ENCODE measurements at regions not wholly inside any gene's neighbourhood (a gene's known extent, or its start where the extent isn't known, plus 50 kb on each side); places are given as distances from the start of the nearest gene placed in this dataset.

DNA sequence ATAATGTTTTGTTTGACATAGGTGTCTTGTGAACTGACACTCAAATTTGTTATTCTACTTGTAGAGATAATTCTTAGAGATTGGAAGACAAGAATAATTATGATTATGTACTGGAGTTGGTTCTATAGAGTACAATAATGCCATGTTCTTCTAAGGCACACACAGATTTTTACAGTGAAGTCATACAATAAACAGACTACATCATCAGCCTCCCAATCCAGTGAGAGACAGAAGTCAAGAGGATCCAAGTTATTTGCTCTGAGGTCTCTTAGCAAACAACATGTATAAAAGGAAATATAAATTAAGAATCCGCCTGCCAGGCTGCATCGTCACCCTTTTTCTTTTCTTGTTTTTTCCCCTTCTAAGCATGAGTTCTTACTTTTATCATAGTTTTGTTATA, 613.5 kb upstream of the SETBP1 start:
- intact Hi-C loops (cut with micrococcal nuclease), result no loop called here
- H3K27ac ChIP-seq (ENCODE audit: low read length), result no peak overlapping the region
- peaks cover 2% of the 10 kb centered on the region for H3K27me3 ChIP-seq (ENCODE audit: control insufficient read depth, insufficient read depth, low read length)
- no peak overlapping the region for H3K4me3 ChIP-seq (ENCODE audit: low read length)
- Mint-ChIP-seq H3K36me3 (no peaks in the 10 kb centered on the region), H3K27me3 (ENCODE audit: low read depth in 2 of 2) (peaks cover 3 to 16% of the 10 kb centered on the region in 2 donors), H3K9me3 (no peaks in the 10 kb centered on the region), H3K27ac (no peak overlapping the region), H3K4me1 (no peaks in the 10 kb centered on the region), H3K4me3 (no peak overlapping the region)
- TF ChIP-seq, protein P1, sequence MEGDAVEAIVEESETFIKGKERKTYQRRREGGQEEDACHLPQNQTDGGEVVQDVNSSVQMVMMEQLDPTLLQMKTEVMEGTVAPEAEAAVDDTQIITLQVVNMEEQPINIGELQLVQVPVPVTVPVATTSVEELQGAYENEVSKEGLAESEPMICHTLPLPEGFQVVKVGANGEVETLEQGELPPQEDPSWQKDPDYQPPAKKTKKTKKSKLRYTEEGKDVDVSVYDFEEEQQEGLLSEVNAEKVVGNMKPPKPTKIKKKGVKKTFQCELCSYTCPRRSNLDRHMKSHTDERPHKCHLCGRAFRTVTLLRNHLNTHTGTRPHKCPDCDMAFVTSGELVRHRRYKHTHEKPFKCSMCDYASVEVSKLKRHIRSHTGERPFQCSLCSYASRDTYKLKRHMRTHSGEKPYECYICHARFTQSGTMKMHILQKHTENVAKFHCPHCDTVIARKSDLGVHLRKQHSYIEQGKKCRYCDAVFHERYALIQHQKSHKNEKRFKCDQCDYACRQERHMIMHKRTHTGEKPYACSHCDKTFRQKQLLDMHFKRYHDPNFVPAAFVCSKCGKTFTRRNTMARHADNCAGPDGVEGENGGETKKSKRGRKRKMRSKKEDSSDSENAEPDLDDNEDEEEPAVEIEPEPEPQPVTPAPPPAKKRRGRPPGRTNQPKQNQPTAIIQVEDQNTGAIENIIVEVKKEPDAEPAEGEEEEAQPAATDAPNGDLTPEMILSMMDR (IDR thresholded peaks at IDR 0.05), result no peak
- H3K36me3 ChIP-seq (ENCODE audit: control insufficient read depth, insufficient read depth, low read length), result no peaks in the 10 kb centered on the region
- no peaks in the 10 kb centered on the region for H3K9me3 ChIP-seq (ENCODE audit: control insufficient read depth, insufficient read depth, low read length)
- 100% methylated on average over 2 of the region's 2 CpGs for WGBS (ENCODE audit: insufficient coverage)
- H3K4me1 ChIP-seq (ENCODE audit: control insufficient read depth, insufficient read depth, low read length), result no peaks in the 10 kb centered on the region
- ATAC-seq, result no peak
- DNase-seq, result no peak

DNA sequence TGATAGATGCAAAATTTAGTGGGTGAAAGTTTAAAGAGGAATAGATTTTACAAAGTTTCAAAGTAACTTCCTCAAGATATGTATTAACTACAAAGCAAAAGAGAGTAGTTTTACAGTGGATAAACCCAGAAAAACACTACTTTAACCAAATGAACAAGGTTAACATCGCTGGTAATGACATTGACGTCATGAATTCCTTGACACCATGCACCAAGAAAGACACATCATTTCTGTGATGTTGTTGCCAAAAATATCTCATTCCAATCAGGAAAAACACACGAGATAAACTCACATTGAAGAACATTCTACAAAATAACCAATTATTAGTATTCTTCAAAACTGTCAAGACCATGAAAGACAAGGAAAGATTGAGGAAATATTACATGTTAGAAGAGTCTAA, 605.6 kb upstream of the SETBP1 start:
- no peak overlapping the region for H3K4me3 ChIP-seq (ENCODE audit: low read length)
- Mint-ChIP-seq H3K4me1 (no peaks in the 10 kb centered on the region), H3K4me3 (no peak overlapping the region), H3K36me3 (no peaks in the 10 kb centered on the region), H3K9me3 (no peaks in the 10 kb centered on the region), H3K27ac (no peak overlapping the region), H3K27me3 (ENCODE audit: low read depth in 2 of 2) (no peaks in the 10 kb centered on the region)
- H3K9me3 ChIP-seq (ENCODE audit: control insufficient read depth, insufficient read depth, low read length), result no peaks in the 10 kb centered on the region
- no peaks in the 10 kb centered on the region for H3K4me1 ChIP-seq (ENCODE audit: control insufficient read depth, insufficient read depth, low read length)
- H3K27ac ChIP-seq (ENCODE audit: low read length), result no peak overlapping the region
- H3K27me3 ChIP-seq (ENCODE audit: control insufficient read depth, insufficient read depth, low read length), result peaks cover 6% of the 10 kb centered on the region
- no peaks in the 10 kb centered on the region for H3K36me3 ChIP-seq (ENCODE audit: control insufficient read depth, insufficient read depth, low read length)
- TF ChIP-seq, protein P1 (IDR thresholded peaks at IDR 0.05), result no peak
- DNase-seq (no peak), ATAC-seq (no peak)
- 83% methylated on average over 2 of the region's 3 CpGs for WGBS (ENCODE audit: insufficient coverage)
- intact Hi-C loops (cut with micrococcal nuclease), result no loop called here

DNA sequence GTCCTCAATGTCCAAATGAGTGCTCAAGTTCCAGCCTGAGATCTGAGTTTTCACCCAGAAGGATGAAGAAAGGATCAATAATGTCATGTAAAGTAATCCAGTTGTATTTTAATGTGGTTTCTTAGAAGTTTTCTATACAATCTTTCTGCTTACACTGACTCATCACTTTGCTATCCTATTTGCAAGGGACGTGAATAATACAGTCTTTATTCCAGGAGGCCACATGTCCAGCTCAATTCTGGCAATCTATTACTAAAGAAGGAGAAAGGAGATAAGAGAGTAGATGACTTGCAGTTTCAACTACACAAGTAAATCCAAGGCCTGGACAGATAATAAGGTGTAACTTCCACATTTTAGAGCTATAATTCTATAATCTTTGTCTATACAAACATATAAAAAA, 601.1 kb upstream of the SETBP1 start:
- no peak overlapping the region for H3K4me3 ChIP-seq (ENCODE audit: low read length)
- intact Hi-C loops (cut with micrococcal nuclease), result no loop called here

DNA sequence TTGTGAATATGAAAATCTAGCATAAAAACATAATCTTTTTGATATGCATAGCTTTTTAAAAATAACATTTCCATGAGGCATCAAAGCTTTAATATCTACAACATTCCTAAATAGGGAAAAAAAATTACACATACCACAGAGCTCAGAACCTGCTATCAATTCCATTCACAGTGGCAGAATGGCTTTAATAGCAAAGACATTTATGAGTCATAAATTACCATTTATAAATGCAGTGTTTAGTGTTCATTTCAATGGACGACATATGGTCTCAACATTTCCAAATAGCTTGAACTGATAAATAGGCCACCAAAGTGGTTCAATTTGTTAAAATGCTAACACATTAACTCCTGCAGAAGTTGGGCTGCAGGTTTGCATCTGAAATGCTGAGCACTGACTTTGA, 600.6 kb upstream of the SETBP1 start:
- intact Hi-C loops (cut with micrococcal nuclease), result no loop called here
- no peaks in the 10 kb centered on the region for H3K4me1 Mint-ChIP-seq
- Histone ChIP-seq H3K27ac (ENCODE audit: low read length) (no peak overlapping the region), H3K4me3 (ENCODE audit: low read length) (no peak overlapping the region), H3K36me3 (ENCODE audit: control insufficient read depth, insufficient read depth, low read length) (no peaks in the 10 kb centered on the region), H3K9me3 (ENCODE audit: control insufficient read depth, insufficient read depth, low read length) (no peaks in the 10 kb centered on the region), H3K27me3 (ENCODE audit: control insufficient read depth, insufficient read depth, low read length) (peaks cover 3% of the 10 kb centered on the region), H3K4me1 (ENCODE audit: control insufficient read depth, insufficient read depth, low read length) (no peaks in the 10 kb centered on the region)
- no peak overlapping the region for H3K4me3 Mint-ChIP-seq
- 78% methylated on average over 1 of the region's 1 CpG for WGBS (ENCODE audit: insufficient coverage)
- TF ChIP-seq, protein P1 (IDR thresholded peaks at IDR 0.05), result no peak
- DNase-seq, result no peak
- peaks cover 4 to 9% of the 10 kb centered on the region in 2 donors for H3K27me3 Mint-ChIP-seq (ENCODE audit: low read depth in 2 of 2)
- no peak for ATAC-seq
- H3K27ac Mint-ChIP-seq, result no peak overlapping the region
- H3K9me3 Mint-ChIP-seq, result no peaks in the 10 kb centered on the region
- no peaks in the 10 kb centered on the region for H3K36me3 Mint-ChIP-seq

More for the DNA sequence above, 601.1 kb upstream of the SETBP1 start:
- H3K4me1 Mint-ChIP-seq, result no peaks in the 10 kb centered on the region
- Histone ChIP-seq H3K27me3 (ENCODE audit: control insufficient read depth, insufficient read depth, low read length) (peaks cover 3% of the 10 kb centered on the region), H3K9me3 (ENCODE audit: control insufficient read depth, insufficient read depth, low read length) (no peaks in the 10 kb centered on the region), H3K27ac (ENCODE audit: low read length) (no peak overlapping the region), H3K4me1 (ENCODE audit: control insufficient read depth, insufficient read depth, low read length) (no peaks in the 10 kb centered on the region), H3K36me3 (ENCODE audit: control insufficient read depth, insufficient read depth, low read length) (no peaks in the 10 kb centered on the region)
- TF ChIP-seq, protein P1 (IDR thresholded peaks at IDR 0.05), result no peak
- WGBS (ENCODE audit: insufficient coverage), result no CpG with 5 or more reads among the region's 1 CpG
- H3K27me3 Mint-ChIP-seq (ENCODE audit: low read depth in 2 of 2), result peaks cover 4 to 9% of the 10 kb centered on the region in 2 donors
- H3K27ac Mint-ChIP-seq, result no peak overlapping the region
- ATAC-seq, result no peak
- no peak overlapping the region for H3K4me3 Mint-ChIP-seq
- DNase-seq, result no peak
- no peaks in the 10 kb centered on the region for H3K36me3 Mint-ChIP-seq
- H3K9me3 Mint-ChIP-seq, result no peaks in the 10 kb centered on the region

Data from natural killer cell (primary cell).